ENCODE measurements at regions not wholly inside any gene's neighbourhood (a gene's known extent, or its start where the extent isn't known, plus 50 kb on each side); places are given as distances from the start of the nearest gene placed in this dataset.

- FAIRE-seq: no peak
- DNase-seq: no peak
- 86 to 95% (median 94%) methylated on average over 4 of the region's 4 CpGs for WGBS, 3 donors
- Histone ChIP-seq H3K27me3 (ENCODE audit: control insufficient read depth in 3 of 3, insufficient read depth in 3 of 3, low read length in 3 of 3) (no peaks in the 10 kb centered on the region), H3K36me3 (ENCODE audit: control insufficient read depth in 3 of 3, insufficient read depth in 2 of 3, low read depth in 1 of 3, low read length in 3 of 3) (no peaks in the 10 kb centered on the region), H3K9me3 (ENCODE audit: control insufficient read depth in 2 of 2, insufficient read depth in 1 of 2, low read depth in 1 of 2, low read length in 1 of 2) (peaks cover 0 to 8% of the 10 kb centered on the region in 2 donors), H3K4me3 (ENCODE audit: low read depth in 1 of 3, low read length in 3 of 3) (no peak overlapping the region), H3K27ac (ENCODE audit: low read depth in 1 of 3, low read length in 2 of 3) (no peak overlapping the region), H3K4me1 (ENCODE audit: control insufficient read depth in 3 of 3, insufficient read depth in 2 of 3, low read depth in 1 of 3, low read length in 2 of 3) (peaks cover 0 to 7% (median 0%) of the 10 kb centered on the region in 3 donors)
Observed at GRCh38 chr10:78378192-78378591, 344.5 kb downstream of the RPS24 start.

DNA sequence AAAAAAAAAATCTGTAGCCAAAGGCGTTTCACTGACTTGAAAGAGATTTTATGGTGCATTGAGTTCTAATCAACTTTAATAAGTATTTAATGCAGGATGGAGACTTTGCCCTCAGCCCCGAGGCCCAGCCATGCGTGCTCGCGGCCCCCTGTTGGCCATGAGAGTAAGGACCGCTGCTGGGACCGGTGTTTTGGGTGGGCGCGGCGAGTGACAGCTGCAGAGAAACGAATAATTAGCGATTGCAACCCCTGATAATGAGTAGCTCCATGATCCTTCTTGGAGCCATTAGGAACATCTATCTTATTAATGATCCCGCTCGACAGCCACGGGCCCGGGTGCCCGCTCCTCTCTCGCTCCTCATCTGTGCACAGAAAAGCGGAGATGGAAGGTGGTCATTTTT is 347.4 kb downstream of the RPS24 start:
- Histone ChIP-seq H3K4me1 (ENCODE audit: control insufficient read depth in 3 of 3, insufficient read depth in 2 of 3, low read depth in 1 of 3, low read length in 2 of 3) (peaks cover 0 to 7% (median 0%) of the 10 kb centered on the region in 3 donors), H3K4me3 (ENCODE audit: low read depth in 1 of 3, low read length in 3 of 3) (no peak overlapping the region), H3K36me3 (ENCODE audit: control insufficient read depth in 3 of 3, insufficient read depth in 2 of 3, low read depth in 1 of 3, low read length in 3 of 3) (no peaks in the 10 kb centered on the region), H3K27me3 (ENCODE audit: control insufficient read depth in 3 of 3, insufficient read depth in 3 of 3, low read length in 3 of 3) (no peaks in the 10 kb centered on the region), H3K27ac (ENCODE audit: low read depth in 1 of 3, low read length in 2 of 3) (no peak overlapping the region), H3K9me3 (ENCODE audit: control insufficient read depth in 2 of 2, insufficient read depth in 1 of 2, low read depth in 1 of 2, low read length in 1 of 2) (peaks cover 0 to 8% of the 10 kb centered on the region in 2 donors)
- WGBS, 3 donors: 44 to 58% (median 49%) methylated on average over 19 of the region's 19 CpGs
- peak in 1 of 2 donors; percentile 10 for DNase-seq
- no peak for FAIRE-seq

GRCh38 chr10:78382047-78382446 is 348.4 kb downstream of the RPS24 start:
- peaks cover 0 to 8% of the 10 kb centered on the region in 2 donors for H3K9me3 ChIP-seq (ENCODE audit: control insufficient read depth in 2 of 2, insufficient read depth in 1 of 2, low read depth in 1 of 2, low read length in 1 of 2)
- WGBS, 3 donors: 85 to 93% (median 92%) methylated on average over 5 of the region's 5 CpGs

DNA sequence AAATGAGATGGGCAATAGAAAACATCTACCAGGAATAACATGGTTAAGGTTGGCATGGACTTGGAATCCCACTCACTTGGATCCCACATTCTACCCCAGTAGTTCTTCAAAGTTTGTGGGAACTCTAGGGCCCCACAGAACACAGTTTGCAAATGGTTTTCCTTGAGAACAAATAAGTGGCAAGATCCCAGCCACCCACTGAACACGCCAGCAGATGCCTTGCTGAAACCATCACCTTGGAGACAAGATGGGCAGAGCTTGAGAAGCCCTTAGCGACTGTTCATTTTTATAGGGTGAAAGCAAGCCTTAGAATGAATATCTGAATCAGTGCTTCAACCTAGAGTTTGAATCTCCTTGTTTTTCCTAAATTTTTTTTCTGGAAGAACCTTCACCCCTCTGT is 349.1 kb downstream of the RPS24 start:
- DNase-seq (no peak), FAIRE-seq (no peak)
- Histone ChIP-seq H3K4me1 (ENCODE audit: control insufficient read depth in 3 of 3, insufficient read depth in 2 of 3, low read depth in 1 of 3, low read length in 2 of 3) (no peaks in the 10 kb centered on the region), H3K27me3 (ENCODE audit: control insufficient read depth in 3 of 3, insufficient read depth in 3 of 3, low read length in 3 of 3) (no peaks in the 10 kb centered on the region), H3K4me3 (ENCODE audit: low read depth in 1 of 3, low read length in 3 of 3) (no peak overlapping the region), H3K36me3 (ENCODE audit: control insufficient read depth in 3 of 3, insufficient read depth in 2 of 3, low read depth in 1 of 3, low read length in 3 of 3) (no peaks in the 10 kb centered on the region), H3K9me3 (ENCODE audit: control insufficient read depth in 2 of 2, insufficient read depth in 1 of 2, low read depth in 1 of 2, low read length in 1 of 2) (peaks cover 0 to 8% of the 10 kb centered on the region in 2 donors), H3K27ac (ENCODE audit: low read depth in 1 of 3, low read length in 2 of 3) (no peak overlapping the region)
- 78 to 90% (median 86%) methylated on average over 2 of the region's 2 CpGs for WGBS, 3 donors

More at GRCh38 chr10:78382047-78382446, 348.4 kb downstream of the RPS24 start:
- H3K27me3 ChIP-seq (ENCODE audit: control insufficient read depth in 3 of 3, insufficient read depth in 3 of 3, low read length in 3 of 3): no peaks in the 10 kb centered on the region
- H3K36me3 ChIP-seq (ENCODE audit: control insufficient read depth in 3 of 3, insufficient read depth in 2 of 3, low read depth in 1 of 3, low read length in 3 of 3): no peaks in the 10 kb centered on the region
- no peak overlapping the region for H3K27ac ChIP-seq (ENCODE audit: low read depth in 1 of 3, low read length in 2 of 3)
- H3K4me3 ChIP-seq (ENCODE audit: low read depth in 1 of 3, low read length in 3 of 3): no peak overlapping the region
- H3K4me1 ChIP-seq (ENCODE audit: control insufficient read depth in 3 of 3, insufficient read depth in 2 of 3, low read depth in 1 of 3, low read length in 2 of 3): peaks cover 0 to 4% (median 0%) of the 10 kb centered on the region in 3 donors
- FAIRE-seq (no peak), DNase-seq (no peak)

- Histone ChIP-seq H3K4me1 (ENCODE audit: control insufficient read depth in 3 of 3, insufficient read depth in 2 of 3, low read depth in 1 of 3, low read length in 2 of 3) (no peaks in the 10 kb centered on the region), H3K36me3 (ENCODE audit: control insufficient read depth in 3 of 3, insufficient read depth in 2 of 3, low read depth in 1 of 3, low read length in 3 of 3) (no peaks in the 10 kb centered on the region), H3K27me3 (ENCODE audit: control insufficient read depth in 3 of 3, insufficient read depth in 3 of 3, low read length in 3 of 3) (peaks cover 0 to 4% (median 0%) of the 10 kb centered on the region in 3 donors), H3K9me3 (ENCODE audit: control insufficient read depth in 2 of 2, insufficient read depth in 1 of 2, low read depth in 1 of 2, low read length in 1 of 2) (peaks cover 0 to 8% of the 10 kb centered on the region in 2 donors), H3K27ac (ENCODE audit: low read depth in 1 of 3, low read length in 2 of 3) (no peak overlapping the region), H3K4me3 (ENCODE audit: low read depth in 1 of 3, low read length in 3 of 3) (no peak overlapping the region)
- DNase-seq: no peak
- 90 to 95% (median 94%) methylated on average over 2 of the region's 2 CpGs for WGBS, 3 donors
- no peak for FAIRE-seq
Observed at GRCh38 chr10:78383378-78384048, 349.9 kb downstream of the RPS24 start.

GRCh38 chr10:78384049-78384431 is 350.4 kb downstream of the RPS24 start:
- DNase-seq: no peak
- H3K9me3 ChIP-seq (ENCODE audit: control insufficient read depth in 2 of 2, insufficient read depth in 1 of 2, low read depth in 1 of 2, low read length in 1 of 2): peaks cover 0 to 5% of the 10 kb centered on the region in 2 donors
- 85 to 89% (median 88%) methylated on average over 1 of the region's 1 CpG for WGBS, 3 donors
- no peaks in the 10 kb centered on the region for H3K36me3 ChIP-seq (ENCODE audit: control insufficient read depth in 3 of 3, insufficient read depth in 2 of 3, low read depth in 1 of 3, low read length in 3 of 3)
- no peak overlapping the region for H3K4me3 ChIP-seq (ENCODE audit: low read depth in 1 of 3, low read length in 3 of 3)
- FAIRE-seq: no peak
- H3K27me3 ChIP-seq (ENCODE audit: control insufficient read depth in 3 of 3, insufficient read depth in 3 of 3, low read length in 3 of 3): peaks cover 0 to 4% (median 0%) of the 10 kb centered on the region in 3 donors
- no peaks in the 10 kb centered on the region for H3K4me1 ChIP-seq (ENCODE audit: control insufficient read depth in 3 of 3, insufficient read depth in 2 of 3, low read depth in 1 of 3, low read length in 2 of 3)
- H3K27ac ChIP-seq (ENCODE audit: low read depth in 1 of 3, low read length in 2 of 3): no peak overlapping the region

GRCh38 chr10:78385599-78385998 is 351.9 kb downstream of the RPS24 start:
- 91 to 92% (median 92%) methylated on average over 5 of the region's 5 CpGs for WGBS, 3 donors
- H3K4me3 ChIP-seq (ENCODE audit: low read depth in 1 of 3, low read length in 3 of 3): no peak overlapping the region
- H3K4me1 ChIP-seq (ENCODE audit: control insufficient read depth in 3 of 3, insufficient read depth in 2 of 3, low read depth in 1 of 3, low read length in 2 of 3): no peaks in the 10 kb centered on the region
- DNase-seq (no peak), FAIRE-seq (no peak)
- peaks cover 0 to 4% (median 0%) of the 10 kb centered on the region in 3 donors for H3K27me3 ChIP-seq (ENCODE audit: control insufficient read depth in 3 of 3, insufficient read depth in 3 of 3, low read length in 3 of 3)
- no peaks in the 10 kb centered on the region for H3K36me3 ChIP-seq (ENCODE audit: control insufficient read depth in 3 of 3, insufficient read depth in 2 of 3, low read depth in 1 of 3, low read length in 3 of 3)
- H3K27ac ChIP-seq (ENCODE audit: low read depth in 1 of 3, low read length in 2 of 3): no peak overlapping the region
- H3K9me3 ChIP-seq (ENCODE audit: control insufficient read depth in 2 of 2, insufficient read depth in 1 of 2, low read depth in 1 of 2, low read length in 1 of 2): no peaks in the 10 kb centered on the region

DNA sequence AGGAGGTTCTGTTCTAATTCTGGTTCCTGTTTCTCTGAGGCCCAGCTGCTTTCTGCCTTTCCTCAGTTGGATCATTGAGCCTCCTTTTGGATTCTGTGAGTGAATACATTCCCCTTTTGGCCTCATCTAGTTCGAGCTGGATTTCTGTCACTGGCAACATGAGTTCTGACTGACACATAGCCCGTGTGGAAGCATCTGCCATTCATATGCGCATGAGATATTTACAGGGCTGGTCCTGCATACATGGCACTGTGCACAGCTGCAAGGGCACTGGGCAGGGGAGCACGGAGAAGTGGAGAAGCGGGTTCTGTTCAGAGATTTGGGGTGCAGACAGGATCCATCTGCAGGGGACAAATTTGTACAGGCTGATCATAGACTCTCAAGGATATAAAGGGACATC is 352.8 kb downstream of the RPS24 start:
- Histone ChIP-seq H3K9me3 (ENCODE audit: control insufficient read depth in 2 of 2, insufficient read depth in 1 of 2, low read depth in 1 of 2, low read length in 1 of 2) (no peaks in the 10 kb centered on the region), H3K27ac (ENCODE audit: low read depth in 1 of 3, low read length in 2 of 3) (no peak overlapping the region), H3K4me1 (ENCODE audit: control insufficient read depth in 3 of 3, insufficient read depth in 2 of 3, low read depth in 1 of 3, low read length in 2 of 3) (no peaks in the 10 kb centered on the region), H3K4me3 (ENCODE audit: low read depth in 1 of 3, low read length in 3 of 3) (no peak overlapping the region), H3K36me3 (ENCODE audit: control insufficient read depth in 3 of 3, insufficient read depth in 2 of 3, low read depth in 1 of 3, low read length in 3 of 3) (no peaks in the 10 kb centered on the region), H3K27me3 (ENCODE audit: control insufficient read depth in 3 of 3, insufficient read depth in 3 of 3, low read length in 3 of 3) (peaks cover 0 to 4% (median 0%) of the 10 kb centered on the region in 3 donors)
- WGBS, 3 donors: 71 to 77% (median 75%) methylated on average over 5 of the region's 5 CpGs
- FAIRE-seq: no peak
- DNase-seq: no peak
